ENCODE measurements at regions not wholly inside any gene's neighbourhood (a gene's known extent, or its start where the extent isn't known, plus 50 kb on each side); places are given as distances from the start of the nearest gene placed in this dataset.
"Not testable (repeated sequence)": the region's sequence is repeated elsewhere in the genome, so short reads cannot be mapped to it uniquely, and the experiment has no call there.

- Histone ChIP-seq H3K27ac (no peak overlapping the region), H3K4me1 (no peaks in the 10 kb centered on the region), H3K36me3 (no peaks in the 10 kb centered on the region), H3K9me3 (peaks cover 19% of the 10 kb centered on the region), H3K27me3 (no peaks in the 10 kb centered on the region), H3K4me3 (no peak overlapping the region)
- TF ChIP-seq CTCF (IDR thresholded peaks at IDR 0.05) (no peak), POLR2AphosphoS5 (IDR thresholded peaks at IDR 0.05; ENCODE audit: insufficient read depth in 1 of 2, low read depth in 1 of 2) (no peak), POLR2A (IDR thresholded peaks at IDR 0.05) (no peak)
- no peak for DNase-seq (ENCODE audit: extremely low spot score in 2 of 2)
- intact Hi-C loops (cut with DNase I), result no loop called here
These were observed 115.3 kb upstream of the SRD5A2 start for GRCh38 chr2:31696068-31696467.

- H3K27me3 ChIP-seq, result no peaks in the 10 kb centered on the region
- H3K4me3 ChIP-seq, result no peak overlapping the region
- H3K36me3 ChIP-seq, result no peaks in the 10 kb centered on the region
- TF ChIP-seq CTCF (IDR thresholded peaks at IDR 0.05), result no peak
- no peak for TF ChIP-seq POLR2AphosphoS5 (IDR thresholded peaks at IDR 0.05; ENCODE audit: insufficient read depth in 1 of 2, low read depth in 1 of 2)
- no peak for TF ChIP-seq POLR2A (IDR thresholded peaks at IDR 0.05)
- no peak for DNase-seq (ENCODE audit: extremely low spot score in 2 of 2)
- peaks cover 19% of the 10 kb centered on the region for H3K9me3 ChIP-seq
- H3K4me1 ChIP-seq, result no peaks in the 10 kb centered on the region
- intact Hi-C loops (cut with DNase I), result no loop called here
- no peak overlapping the region for H3K27ac ChIP-seq
These were observed 113.7 kb upstream of the SRD5A2 start for GRCh38 chr2:31694444-31694843.

GRCh38 chr2:31693882-31694281 is 113.1 kb upstream of the SRD5A2 start:
- H3K9me3 ChIP-seq, result peaks cover 19% of the 10 kb centered on the region

GRCh38 chr2:31688282-31688681 is 107.5 kb upstream of the SRD5A2 start:
- no peak for DNase-seq (ENCODE audit: extremely low spot score in 2 of 2)
- H3K9me3 ChIP-seq, result peaks cover 5% of the 10 kb centered on the region

More at GRCh38 chr2:31693882-31694281, 113.1 kb upstream of the SRD5A2 start:
- intact Hi-C loops (cut with DNase I), result no loop called here
- H3K27me3 ChIP-seq, result no peaks in the 10 kb centered on the region
- H3K27ac ChIP-seq, result no peak overlapping the region
- no peaks in the 10 kb centered on the region for H3K4me1 ChIP-seq
- H3K4me3 ChIP-seq, result no peak overlapping the region
- TF ChIP-seq CTCF (IDR thresholded peaks at IDR 0.05) (no peak), POLR2A (IDR thresholded peaks at IDR 0.05) (no peak), POLR2AphosphoS5 (IDR thresholded peaks at IDR 0.05; ENCODE audit: insufficient read depth in 1 of 2, low read depth in 1 of 2) (no peak)
- DNase-seq (ENCODE audit: extremely low spot score in 2 of 2), result no peak
- no peaks in the 10 kb centered on the region for H3K36me3 ChIP-seq

GRCh38 chr2:31683506-31683905 is 102.8 kb upstream of the SRD5A2 start:
- H3K4me1 ChIP-seq; H3K4me3 ChIP-seq; H3K27me3 ChIP-seq; H3K27ac ChIP-seq; H3K36me3 ChIP-seq; DNase-seq (ENCODE audit: extremely low spot score in 2 of 2); intact Hi-C loops (cut with DNase I); H3K9me3 ChIP-seq: not testable (repeated sequence)

More at GRCh38 chr2:31688282-31688681, 107.5 kb upstream of the SRD5A2 start:
- TF ChIP-seq CTCF (IDR thresholded peaks at IDR 0.05) (no peak), POLR2A (IDR thresholded peaks at IDR 0.05) (no peak), POLR2AphosphoS5 (IDR thresholded peaks at IDR 0.05; ENCODE audit: insufficient read depth in 1 of 2, low read depth in 1 of 2) (no peak)
- Histone ChIP-seq H3K4me3 (no peak overlapping the region), H3K27ac (no peak overlapping the region), H3K4me1 (no peaks in the 10 kb centered on the region), H3K27me3 (no peaks in the 10 kb centered on the region), H3K36me3 (no peaks in the 10 kb centered on the region)
- intact Hi-C loops (cut with DNase I), result no loop called here

- Histone ChIP-seq H3K36me3 (no peaks in the 10 kb centered on the region), H3K27me3 (no peaks in the 10 kb centered on the region), H3K4me1 (no peaks in the 10 kb centered on the region), H3K27ac (no peak overlapping the region), H3K4me3 (no peak overlapping the region), H3K9me3 (peaks cover 4% of the 10 kb centered on the region)
- intact Hi-C loops (cut with DNase I), result no loop called here
- TF ChIP-seq POLR2AphosphoS5 (IDR thresholded peaks at IDR 0.05; ENCODE audit: insufficient read depth in 1 of 2, low read depth in 1 of 2) (no peak), POLR2A (IDR thresholded peaks at IDR 0.05) (no peak), CTCF (IDR thresholded peaks at IDR 0.05) (no peak)
- DNase-seq (ENCODE audit: extremely low spot score in 2 of 2), result no peak
These were observed 94.8 kb upstream of the SRD5A2 start for GRCh38 chr2:31675485-31675901.

Data from vagina (tissue), 2 donors.